NB4 (cell line): ENCODE measurements at regions not wholly inside any gene's neighbourhood (a gene's known extent, or its start where the extent isn't known, plus 50 kb on each side); places are given as distances from the start of the nearest gene placed in this dataset.

Experiments used
- MYC ChIP-seq: IDR thresholded peaks from 2 replicates; pipeline ENCODE4 v1.6.1; 2011; ENCODE audit warnings: low read depth, low read length
- POLR2A ChIP-seq: IDR thresholded peaks from 2 replicates; pipeline ENCODE4 v1.6.1; 2011; ENCODE audit warnings: mild to moderate bottlenecking; ENCODE audit not compliant: insufficient read length; ENCODE audit errors: extremely low read depth
- TF ChIP-seq, protein P1 (sequence below): IDR thresholded peaks from one replicate; pipeline ENCODE4 v1.5.1; 2012; ENCODE audit warnings: low read depth, low read length
- TF ChIP-seq, protein P2 (sequence below): IDR thresholded peaks from 2 replicates; pipeline ENCODE4 v1.6.1; 2011; ENCODE audit warnings: low read depth, low read length

GRCh38 chr2:150400849-150401248 lies 86.6 kb downstream of the RND3 start:
- TF ChIP-seq, protein P1, sequence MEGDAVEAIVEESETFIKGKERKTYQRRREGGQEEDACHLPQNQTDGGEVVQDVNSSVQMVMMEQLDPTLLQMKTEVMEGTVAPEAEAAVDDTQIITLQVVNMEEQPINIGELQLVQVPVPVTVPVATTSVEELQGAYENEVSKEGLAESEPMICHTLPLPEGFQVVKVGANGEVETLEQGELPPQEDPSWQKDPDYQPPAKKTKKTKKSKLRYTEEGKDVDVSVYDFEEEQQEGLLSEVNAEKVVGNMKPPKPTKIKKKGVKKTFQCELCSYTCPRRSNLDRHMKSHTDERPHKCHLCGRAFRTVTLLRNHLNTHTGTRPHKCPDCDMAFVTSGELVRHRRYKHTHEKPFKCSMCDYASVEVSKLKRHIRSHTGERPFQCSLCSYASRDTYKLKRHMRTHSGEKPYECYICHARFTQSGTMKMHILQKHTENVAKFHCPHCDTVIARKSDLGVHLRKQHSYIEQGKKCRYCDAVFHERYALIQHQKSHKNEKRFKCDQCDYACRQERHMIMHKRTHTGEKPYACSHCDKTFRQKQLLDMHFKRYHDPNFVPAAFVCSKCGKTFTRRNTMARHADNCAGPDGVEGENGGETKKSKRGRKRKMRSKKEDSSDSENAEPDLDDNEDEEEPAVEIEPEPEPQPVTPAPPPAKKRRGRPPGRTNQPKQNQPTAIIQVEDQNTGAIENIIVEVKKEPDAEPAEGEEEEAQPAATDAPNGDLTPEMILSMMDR, result no peak
- no peak for TF ChIP-seq POLR2A
- TF ChIP-seq MYC, result no peak
- TF ChIP-seq, protein P2, sequence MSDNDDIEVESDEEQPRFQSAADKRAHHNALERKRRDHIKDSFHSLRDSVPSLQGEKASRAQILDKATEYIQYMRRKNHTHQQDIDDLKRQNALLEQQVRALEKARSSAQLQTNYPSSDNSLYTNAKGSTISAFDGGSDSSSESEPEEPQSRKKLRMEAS, result no peak
